Ramos (cell line): ENCODE measurements at regions not wholly inside any gene's neighbourhood (a gene's known extent, or its start where the extent isn't known, plus 50 kb on each side); places are given as distances from the start of the nearest gene placed in this dataset.
"Not testable (repeated sequence)": the region's sequence is repeated elsewhere in the genome, so short reads cannot be mapped to it uniquely, and the experiment has no call there.

Experiments used
- in situ Hi-C: fragments of 300-500 bp; cut with MboI; formaldehyde crosslinking; loops from one replicate; pipeline ENCODE4 v1.14.3; 2022; ENCODE audit warnings: low sequenced_read_pairs; ENCODE audit not compliant: unreplicated experiment

DNA sequence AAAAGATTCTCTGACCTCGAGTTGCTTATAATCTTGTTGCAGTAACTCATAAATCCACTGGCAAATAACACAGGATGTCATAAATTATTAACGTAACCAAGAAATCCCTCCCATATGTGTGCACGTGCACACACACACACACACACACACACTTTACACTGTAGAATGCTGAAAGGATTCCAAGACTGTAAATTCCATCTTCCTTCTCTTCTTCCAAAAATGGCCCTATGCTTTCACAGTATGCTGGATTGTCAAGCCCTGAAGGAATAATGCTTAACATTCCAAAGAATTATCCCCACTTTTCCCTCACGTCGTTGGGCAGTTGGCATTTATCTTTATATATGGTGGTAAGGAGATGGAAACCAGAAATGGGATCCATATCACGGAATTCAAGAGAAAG lies 117.5 kb upstream of the CRIM1 start:
- in situ Hi-C loops = no loop called here

DNA sequence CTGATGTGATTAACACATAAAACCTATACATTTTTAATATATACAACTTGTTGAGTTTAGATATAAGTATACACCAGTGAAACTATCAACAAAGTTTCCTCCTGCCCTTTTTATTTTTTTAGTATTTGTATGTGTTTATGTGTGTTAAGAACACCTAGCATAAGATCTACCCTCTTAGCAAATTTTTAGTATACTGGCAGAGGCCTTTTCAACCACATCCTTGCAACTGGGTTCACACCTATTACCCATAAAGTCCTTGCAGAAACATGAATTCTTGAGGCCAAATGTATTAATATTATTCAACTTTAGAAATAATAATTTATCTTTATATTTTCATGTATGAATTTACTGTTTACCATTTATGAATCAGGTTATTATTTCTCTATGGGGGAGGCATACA lies 119.7 kb upstream of the CRIM1 start:
- in situ Hi-C loops = no loop called here

DNA sequence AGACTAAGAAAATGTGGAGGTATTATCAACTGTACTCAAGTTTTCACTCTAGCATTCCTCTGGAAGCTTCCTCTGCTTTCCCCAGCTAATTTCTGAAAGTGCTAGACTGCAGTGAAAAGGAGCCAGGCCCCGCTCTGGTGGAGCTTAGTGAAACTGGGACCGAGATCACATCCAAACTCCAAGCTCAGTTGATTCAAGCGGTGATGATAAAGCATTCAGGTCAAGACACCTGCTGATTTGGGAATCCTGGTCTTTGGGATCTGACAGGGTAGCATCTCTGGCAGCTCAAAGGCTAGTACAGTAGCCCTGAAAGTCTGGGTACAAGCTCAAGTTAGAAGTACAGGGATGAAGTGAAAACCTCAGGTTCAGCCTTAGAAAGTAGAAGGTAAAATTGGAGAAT lies 120.2 kb upstream of the CRIM1 start:
- in situ Hi-C loops = no loop called here

DNA sequence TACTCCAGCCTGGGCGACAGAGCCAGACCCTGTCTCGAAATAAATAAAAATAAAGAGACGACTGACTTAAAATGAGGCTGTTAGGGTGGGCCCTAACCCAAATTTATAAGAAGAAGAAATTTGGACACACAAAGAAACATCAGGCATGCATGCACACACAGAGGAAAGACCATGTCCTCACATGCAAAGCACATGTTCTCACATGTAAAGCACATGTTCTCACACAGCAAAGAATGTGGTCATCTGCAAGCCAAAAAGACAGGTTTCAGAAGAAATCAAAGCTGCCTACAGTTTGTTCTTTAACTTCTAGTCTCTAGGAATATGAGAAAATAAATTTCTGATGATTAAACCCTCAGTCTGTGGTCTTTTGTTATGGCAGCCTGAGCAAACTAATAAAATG lies 132.3 kb upstream of the CRIM1 start:
- in situ Hi-C loops = no loop called here

DNA sequence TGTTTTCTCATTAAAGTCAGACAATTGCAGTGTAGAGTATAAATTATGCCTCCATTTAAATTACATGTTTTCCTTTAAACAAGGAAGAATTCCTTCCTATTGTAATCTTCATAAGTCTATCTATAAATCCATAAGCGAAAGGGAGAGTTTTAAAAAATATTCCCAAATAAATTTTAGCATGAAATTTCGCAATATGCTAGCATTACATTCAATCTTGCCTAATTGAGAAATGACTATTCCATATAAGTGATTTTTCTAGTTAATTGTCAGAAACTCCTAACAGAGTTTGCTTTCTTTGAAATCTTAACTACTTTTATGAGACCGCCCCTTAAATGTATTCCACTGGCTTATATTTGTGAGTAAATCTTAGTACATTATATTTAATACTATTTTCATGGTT lies 133.1 kb upstream of the CRIM1 start:
- in situ Hi-C loops = no loop called here

DNA sequence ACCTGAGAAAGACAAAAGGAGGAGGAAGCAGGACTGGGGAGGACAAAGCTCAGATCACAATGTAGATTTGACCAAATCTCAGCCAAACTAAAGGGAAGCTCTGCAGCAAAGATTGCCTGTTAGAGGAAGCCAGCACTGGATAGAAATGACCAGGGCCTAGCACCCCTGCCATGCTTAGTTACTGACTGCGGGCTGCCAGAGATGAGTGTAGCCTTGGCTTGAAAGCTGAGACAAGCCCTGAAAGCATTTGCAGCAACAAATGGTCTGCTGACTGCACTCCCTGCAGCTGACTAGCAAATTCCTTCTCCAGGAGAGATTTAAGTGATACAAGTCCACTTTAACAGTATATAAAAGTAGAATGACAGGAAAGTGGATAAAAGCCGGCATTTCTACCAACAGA lies 140.9 kb upstream of the CRIM1 start:
- in situ Hi-C loops = no loop called here

DNA sequence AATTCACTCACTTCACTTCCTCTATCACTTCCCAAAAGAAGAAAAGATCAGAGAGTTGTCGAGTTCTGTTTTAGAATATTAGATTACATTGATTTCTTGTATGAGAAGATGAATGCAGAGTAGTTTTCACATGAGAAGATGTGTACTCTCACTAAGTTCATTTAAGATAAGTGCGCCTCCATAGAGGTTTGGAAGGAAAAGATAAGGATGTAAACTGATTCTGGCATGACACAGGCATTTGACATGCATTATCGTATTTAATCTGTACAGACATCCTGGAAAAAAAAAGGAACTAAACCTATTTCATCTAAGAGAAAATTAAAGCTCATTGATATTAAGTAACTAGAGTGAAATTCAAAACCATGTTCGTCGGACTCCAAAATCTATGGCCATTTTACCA lies 152.2 kb upstream of the CRIM1 start:
- in situ Hi-C loops = no loop called here

DNA sequence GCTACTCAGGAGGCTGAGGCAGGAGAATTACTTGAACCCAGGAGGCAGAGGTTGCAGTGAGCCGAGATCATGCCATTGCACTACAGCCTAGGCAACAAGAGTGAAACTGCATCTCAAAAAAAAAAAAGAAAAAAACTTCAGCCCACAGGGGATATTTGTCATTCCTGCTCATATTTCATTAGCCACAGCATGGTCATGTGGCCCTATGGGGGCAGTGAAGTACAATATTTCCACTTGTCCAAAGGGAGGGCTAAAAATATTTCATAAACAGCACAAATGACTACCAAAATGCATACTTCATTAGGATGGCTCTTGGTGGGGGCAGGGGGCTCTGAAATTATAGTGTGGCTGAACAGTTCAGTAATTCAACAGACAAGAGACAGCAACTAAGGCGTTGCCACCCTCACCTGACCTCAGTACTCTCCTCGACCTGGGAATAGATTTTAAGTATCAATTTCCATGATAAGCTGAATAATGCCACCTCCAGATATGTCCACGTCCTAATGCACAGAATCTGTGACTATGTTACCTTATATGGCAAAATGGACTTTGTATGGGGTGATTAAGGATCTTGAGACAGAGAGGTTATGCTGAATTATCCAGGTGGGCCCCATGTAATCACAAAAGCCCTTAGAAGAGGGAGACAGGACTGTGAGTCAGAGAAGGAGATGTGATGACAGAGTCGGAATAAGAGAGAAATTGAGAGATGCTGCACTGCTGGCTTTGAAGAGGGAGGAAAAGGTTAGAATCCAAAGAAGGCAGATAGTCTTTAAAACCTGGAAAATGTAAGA lies 158.2 kb upstream of the CRIM1 start:
- in situ Hi-C loops = no loop called here

DNA sequence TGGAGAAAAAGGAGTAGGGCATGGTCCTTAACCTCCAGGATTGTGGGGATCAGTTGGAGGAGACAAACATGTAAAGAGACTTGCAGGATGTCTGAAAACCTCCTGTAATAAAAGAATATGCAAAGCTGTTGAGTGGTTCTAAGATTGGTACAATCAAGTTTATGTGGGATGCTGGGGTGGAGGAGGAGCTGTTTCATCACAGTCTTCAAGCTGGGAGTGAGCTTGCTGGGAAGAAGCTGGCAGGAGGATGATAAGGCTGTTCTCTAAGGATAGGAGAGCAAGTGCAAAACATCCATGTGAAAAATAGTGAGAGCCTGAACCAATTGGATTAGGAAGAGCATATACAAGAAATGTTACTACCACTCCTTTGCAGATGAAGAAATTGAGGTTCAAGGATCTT lies 161.9 kb upstream of the CRIM1 start:
- in situ Hi-C loops = no loop called here

DNA sequence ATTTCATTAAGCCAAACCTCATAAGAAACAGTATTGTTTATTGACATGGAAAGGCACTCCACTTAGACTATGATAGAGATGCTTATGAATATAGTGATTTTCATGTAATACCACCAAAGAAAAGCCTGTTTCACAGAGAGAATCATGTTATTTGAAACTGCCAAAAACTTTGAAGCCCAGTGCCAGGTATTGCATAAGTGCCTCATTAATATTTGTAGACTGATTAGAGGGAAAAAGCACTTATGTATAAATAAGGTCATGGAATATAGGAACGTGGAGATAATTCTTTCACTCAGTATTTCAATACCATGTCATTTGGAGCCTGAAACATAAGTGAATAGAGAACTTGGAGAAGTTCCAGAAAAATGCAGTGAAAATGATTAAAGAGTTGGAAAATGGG lies 162.6 kb upstream of the CRIM1 start:
- in situ Hi-C loops = no loop called here

DNA sequence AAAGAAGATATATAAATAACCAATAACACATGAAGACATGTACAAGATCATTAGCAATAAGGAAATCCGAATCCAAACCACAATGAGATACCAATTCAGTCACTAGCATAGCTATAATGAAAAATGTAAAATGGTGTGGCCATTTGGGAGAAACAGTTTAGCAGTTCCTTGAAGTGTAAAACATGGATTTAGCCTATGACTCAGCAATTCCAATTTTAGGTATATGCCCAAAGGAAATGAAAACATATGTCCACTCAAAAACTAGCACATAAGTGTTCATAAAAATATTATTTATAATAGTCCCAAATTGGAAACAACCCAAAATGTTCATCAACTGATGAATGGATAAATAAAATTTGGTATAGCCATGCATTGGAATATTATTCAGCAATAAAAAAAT lies 165.5 kb upstream of the CRIM1 start:
- in situ Hi-C loops = no loop called here

DNA sequence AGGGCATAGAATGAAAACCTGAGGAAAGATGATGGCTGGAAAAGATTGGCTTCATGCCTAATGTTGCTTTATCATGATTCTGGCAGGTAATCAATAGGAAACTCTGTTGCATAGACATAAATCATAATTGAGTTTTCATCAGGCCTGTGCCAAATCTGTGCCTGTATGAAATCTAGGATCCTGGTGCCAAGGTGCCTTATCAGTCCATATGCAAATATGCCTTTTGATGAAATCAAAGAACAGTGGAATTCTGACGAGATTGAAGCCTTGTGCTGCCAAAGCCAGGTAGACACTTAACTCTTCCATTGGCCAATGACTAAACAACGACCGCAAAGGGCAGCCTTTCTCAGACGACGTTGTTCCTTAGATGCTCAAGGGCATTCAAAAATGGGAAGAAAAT lies 170.0 kb upstream of the CRIM1 start:
- in situ Hi-C loops = no loop called here

DNA sequence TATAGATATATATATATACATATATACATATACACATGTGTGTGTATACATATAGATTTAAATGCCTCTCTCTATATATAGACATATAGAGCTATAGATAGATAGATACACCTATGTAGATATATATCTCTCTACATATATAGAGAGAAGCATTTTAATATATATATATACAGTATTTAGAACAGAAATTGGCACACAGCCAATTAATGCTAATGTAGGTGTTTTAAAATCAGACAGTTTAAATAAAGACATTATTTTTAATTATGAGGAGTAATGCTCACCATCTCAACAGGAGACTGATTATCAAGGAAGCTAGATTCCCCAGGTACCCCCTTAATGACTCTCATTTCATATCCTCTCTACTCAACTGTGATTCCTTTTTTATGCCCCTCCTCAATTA lies 170.7 kb upstream of the CRIM1 start:
- in situ Hi-C loops = no loop called here

DNA sequence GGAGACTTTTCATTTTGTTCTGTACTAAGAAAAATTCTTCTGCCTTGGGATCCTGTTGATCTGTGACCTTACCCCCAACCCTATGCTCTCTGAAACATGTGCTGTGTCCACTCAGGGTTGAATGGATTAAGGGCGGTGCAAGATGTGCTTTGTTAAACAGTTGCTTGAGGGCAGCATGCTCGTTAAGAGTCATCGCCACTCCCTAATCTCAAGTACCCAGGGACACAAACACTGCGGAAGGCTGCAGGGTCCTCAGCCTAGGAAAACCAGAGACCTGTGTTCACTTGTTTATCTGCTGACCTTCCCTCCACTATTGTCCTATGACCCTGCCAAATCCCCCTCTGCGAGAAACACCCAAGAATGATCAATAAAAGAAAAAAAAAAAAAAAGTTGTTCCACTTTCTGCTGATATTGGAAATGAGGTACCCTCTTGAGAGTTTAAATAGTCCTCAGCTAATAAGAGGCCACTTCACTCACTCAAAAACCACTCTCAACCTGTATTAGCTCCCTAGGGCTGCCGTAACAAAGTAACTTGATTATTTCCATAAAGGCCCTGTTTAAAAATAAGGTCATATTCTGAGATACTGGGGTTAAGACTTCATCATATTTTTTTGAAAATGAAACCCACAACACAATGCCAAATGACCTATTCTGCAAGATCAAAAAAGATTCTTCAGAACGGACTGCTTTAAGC lies 174.6 kb upstream of the CRIM1 start:
- in situ Hi-C loops = not testable (repeated sequence)

DNA sequence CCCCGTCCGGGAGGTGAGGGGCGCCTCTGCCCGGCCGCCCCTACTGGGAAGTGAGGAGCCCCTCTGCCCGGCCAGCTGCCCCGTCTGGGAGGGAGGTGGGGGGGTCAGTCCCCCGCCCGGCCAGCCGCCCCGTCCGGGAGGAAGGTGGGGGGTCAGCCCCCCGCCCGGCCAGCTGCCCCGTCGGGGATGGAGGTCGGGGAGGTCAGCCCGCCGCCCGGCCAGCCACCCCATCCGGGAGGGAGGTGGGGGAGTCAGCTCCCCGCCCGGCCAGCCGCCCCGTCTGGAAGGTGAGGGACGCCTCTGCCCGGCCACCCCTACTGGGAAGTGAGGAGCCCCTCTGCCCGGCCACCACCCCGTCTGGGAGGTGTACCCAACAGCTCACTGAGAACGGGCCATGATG lies 175.3 kb upstream of the CRIM1 start:
- in situ Hi-C loops = not testable (repeated sequence)

DNA sequence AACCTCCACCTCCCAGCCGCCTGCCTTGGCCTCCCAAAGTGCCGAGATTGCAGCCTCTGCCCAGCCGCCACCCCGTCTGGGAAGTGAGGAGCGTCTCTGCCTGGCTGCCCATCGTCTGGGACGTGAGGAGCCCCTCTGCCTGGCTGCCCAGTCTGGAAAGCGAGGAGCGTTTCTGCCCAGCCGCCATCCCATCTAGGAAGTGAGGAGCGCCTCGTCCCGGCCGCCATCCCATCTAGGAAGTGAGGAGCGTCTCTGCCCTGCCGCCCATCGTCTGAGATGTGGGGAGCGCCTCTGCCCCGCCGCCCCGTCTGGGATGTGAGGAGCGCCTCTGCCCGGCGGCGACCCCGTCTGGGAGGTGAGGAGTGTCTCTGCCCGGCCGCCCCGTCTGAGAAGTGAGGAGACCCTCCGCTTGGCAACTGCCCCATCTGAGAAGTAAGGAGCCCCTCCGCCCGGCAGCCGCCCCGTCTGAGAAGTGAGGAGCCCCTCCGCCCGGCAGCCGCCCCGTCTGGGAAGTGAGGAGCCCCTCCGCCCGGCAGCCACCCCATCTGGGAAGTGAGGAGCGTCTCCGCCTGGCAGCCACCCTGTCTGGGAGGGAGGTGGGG lies 175.8 kb upstream of the CRIM1 start:
- in situ Hi-C loops = not testable (repeated sequence)

DNA sequence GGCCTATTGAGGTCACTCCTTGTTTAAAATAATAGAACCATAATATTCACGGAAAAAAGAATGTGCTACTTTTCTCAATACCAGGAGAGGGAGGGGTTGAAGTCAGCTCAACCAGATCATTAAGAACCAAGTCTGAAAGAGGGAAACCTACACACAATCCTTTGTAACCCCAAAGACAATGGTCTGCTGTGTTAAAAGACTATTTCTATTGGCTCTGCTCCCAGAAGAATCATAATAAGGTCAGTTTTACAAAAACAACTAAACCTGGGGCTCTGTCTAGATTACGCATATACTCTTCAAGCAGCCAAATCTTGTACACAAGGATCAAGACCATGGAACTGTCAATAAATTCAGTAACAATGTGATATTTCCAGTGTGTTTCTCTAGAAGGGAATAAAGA lies 177.2 kb upstream of the CRIM1 start:
- in situ Hi-C loops = no loop called here

DNA sequence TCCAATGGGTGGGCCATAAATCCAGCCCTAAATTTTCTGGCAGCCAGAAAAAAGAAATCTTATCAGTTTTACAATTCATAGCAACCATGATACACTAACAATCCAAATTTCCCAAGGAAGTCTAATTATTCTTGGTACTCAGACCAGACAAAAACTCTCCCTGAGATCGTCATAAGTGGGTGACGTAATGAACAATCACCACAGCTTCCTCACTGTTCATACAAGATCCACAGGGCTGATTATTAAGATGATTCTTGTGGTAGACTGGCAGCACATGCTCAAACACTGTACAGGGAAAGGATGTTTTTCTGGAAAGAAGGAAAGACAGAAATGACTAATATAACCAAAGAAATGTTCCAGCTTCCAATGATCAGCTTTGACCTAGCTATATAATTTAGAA lies 178.3 kb upstream of the CRIM1 start:
- in situ Hi-C loops = no loop called here

DNA sequence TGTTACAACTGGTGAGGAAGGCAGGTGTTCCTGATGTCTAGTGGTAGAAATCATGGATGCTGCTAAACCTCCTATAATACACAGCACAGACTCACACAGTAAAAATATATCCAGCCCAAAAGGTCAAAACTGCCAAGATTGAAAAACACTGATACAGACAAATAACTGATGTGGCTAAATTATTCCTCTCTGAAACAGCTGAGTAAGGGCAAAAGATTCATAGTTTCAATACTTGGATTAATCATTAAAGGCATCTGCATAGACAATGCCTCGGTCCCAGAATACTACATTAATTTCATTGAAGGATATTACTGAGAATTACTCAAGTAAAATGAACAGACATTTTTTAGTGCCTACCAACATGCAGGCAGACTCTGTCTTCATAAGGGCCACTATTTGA lies 180.7 kb upstream of the CRIM1 start:
- in situ Hi-C loops = no loop called here

DNA sequence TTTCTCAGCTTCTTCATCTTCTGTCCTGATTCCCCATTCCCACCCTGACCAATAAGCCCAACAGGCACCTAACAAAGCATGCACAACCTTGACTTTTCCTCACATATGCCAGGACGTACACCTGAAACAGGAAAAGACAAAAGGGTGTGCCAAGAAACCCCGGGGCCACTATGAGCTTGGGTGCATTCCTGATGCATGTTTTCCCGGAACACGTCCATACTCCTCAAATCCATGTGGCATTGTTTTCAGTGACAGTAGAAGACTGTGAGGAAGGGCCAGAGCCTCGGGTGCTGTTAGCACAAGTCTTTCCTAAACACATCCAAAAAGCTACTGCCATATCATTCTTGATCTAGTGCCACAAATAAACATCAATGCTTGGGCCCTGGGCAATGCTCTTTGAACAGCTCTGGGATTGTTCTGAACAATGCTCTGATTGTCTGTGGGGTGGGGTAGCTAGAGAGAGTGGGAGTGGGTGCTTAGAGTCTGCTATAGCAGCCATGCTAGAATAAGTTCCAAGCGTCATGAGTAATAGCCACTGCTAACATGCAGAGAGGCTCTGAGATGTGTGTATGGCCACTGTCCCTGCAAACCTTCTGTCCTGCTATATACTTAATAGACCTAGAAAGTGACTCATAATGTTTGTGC lies 181.7 kb upstream of the CRIM1 start:
- in situ Hi-C loops = no loop called here

DNA sequence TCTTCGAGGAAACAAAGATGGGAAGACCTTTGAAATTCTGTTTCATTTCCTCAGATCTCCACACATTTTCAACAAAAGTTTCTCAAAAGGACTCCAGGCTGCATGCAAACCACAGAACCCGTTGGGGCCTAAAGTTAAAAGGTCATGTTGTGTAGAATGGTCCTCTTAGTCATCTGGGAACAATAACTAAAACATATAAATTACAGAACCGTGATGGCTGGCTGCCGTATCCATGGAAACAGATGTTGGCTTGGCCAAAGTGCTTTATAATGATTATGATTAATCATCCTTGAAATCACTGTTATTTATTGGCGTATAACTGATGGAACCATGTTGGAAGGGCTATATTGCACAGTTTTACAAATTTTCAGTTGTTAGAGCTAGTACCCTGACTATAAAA lies 182.8 kb upstream of the CRIM1 start:
- in situ Hi-C loops = no loop called here
